ENCODE measurements at regions not wholly inside any gene's neighbourhood (a gene's known extent, or its start where the extent isn't known, plus 50 kb on each side); places are given as distances from the start of the nearest gene placed in this dataset.
"Not testable (repeated sequence)": the region's sequence is repeated elsewhere in the genome, so short reads cannot be mapped to it uniquely, and the experiment has no call there.

GRCh38 chr10:9219860-9220259 lies 1165.4 kb downstream of the GATA3 start:
- no peak for DNase-seq (ENCODE audit: low spot score)

GRCh38 chr10:9222917-9223316 lies 1168.4 kb downstream of the GATA3 start:
- no peak for DNase-seq (ENCODE audit: low spot score)

GRCh38 chr10:9227679-9228365 lies 1173.3 kb downstream of the GATA3 start:
- DNase-seq (ENCODE audit: low spot score) = no peak

GRCh38 chr10:9228771-9229170 lies 1174.3 kb downstream of the GATA3 start:
- no peak for DNase-seq (ENCODE audit: low spot score)

- no peak for DNase-seq (ENCODE audit: low spot score)
These were observed 1175.3 kb downstream of the GATA3 start for GRCh38 chr10:9229702-9230244.

- DNase-seq (ENCODE audit: low spot score) = no peak
These were observed 1176.1 kb downstream of the GATA3 start for GRCh38 chr10:9230625-9231024.

- no peak for DNase-seq (ENCODE audit: low spot score)
These were observed 1179.7 kb downstream of the GATA3 start for GRCh38 chr10:9234191-9234590.

- DNase-seq (ENCODE audit: low spot score) = no peak
These were observed 1183.6 kb downstream of the GATA3 start for GRCh38 chr10:9238041-9238440.

GRCh38 chr10:9239298-9239697 lies 1184.8 kb downstream of the GATA3 start:
- no peak for DNase-seq (ENCODE audit: low spot score)

GRCh38 chr10:9243941-9244411 lies 1189.5 kb downstream of the GATA3 start:
- no peak for DNase-seq (ENCODE audit: low spot score)

GRCh38 chr10:9244864-9245263 lies 1190.4 kb downstream of the GATA3 start:
- DNase-seq (ENCODE audit: low spot score) = no peak

GRCh38 chr10:9253121-9253520 lies 1198.6 kb downstream of the GATA3 start:
- DNase-seq (ENCODE audit: low spot score) = no peak

- no peak for DNase-seq (ENCODE audit: low spot score)
These were observed 1199.9 kb downstream of the GATA3 start for GRCh38 chr10:9254353-9254752.

GRCh38 chr10:9260690-9261089 lies 1206.2 kb downstream of the GATA3 start:
- DNase-seq (ENCODE audit: low spot score) = no peak

- no peak for DNase-seq (ENCODE audit: low spot score)
These were observed 1208.3 kb downstream of the GATA3 start for GRCh38 chr10:9262770-9263169.

- DNase-seq (ENCODE audit: low spot score) = no peak
These were observed 1213.7 kb downstream of the GATA3 start for GRCh38 chr10:9268176-9268575.

- not testable (repeated sequence) for DNase-seq (ENCODE audit: low spot score)
These were observed 1218.8 kb downstream of the GATA3 start for GRCh38 chr10:9273126-9273833.

GRCh38 chr10:9274206-9274755 lies 1219.8 kb downstream of the GATA3 start:
- DNase-seq (ENCODE audit: low spot score) = no peak

- DNase-seq (ENCODE audit: low spot score) = no peak
These were observed 1221.4 kb downstream of the GATA3 start for GRCh38 chr10:9275861-9276260.

- DNase-seq (ENCODE audit: low spot score) = no peak
These were observed 1231.2 kb downstream of the GATA3 start for GRCh38 chr10:9285690-9286089.

- DNase-seq (ENCODE audit: low spot score) = no peak
These were observed 1235.3 kb downstream of the GATA3 start for GRCh38 chr10:9289811-9290210.

- DNase-seq (ENCODE audit: low spot score) = no peak
These were observed 1236.6 kb downstream of the GATA3 start for GRCh38 chr10:9291081-9291480.

- DNase-seq (ENCODE audit: low spot score) = no peak
These were observed 1239.7 kb downstream of the GATA3 start for GRCh38 chr10:9294132-9294663.

Measured in SW480 (cell line).